ENCODE measurements at regions not wholly inside any gene's neighbourhood (a gene's known extent, or its start where the extent isn't known, plus 50 kb on each side); places are given as distances from the start of the nearest gene placed in this dataset.

- TF ChIP-seq ZC3H10 (CRISPR knock-in tag; IDR thresholded peaks at IDR 0.05), result no peak
Measured at GRCh38 chr10:43946445-43946844, 297.8 kb upstream of the ZNF32 start (continued).

DNA sequence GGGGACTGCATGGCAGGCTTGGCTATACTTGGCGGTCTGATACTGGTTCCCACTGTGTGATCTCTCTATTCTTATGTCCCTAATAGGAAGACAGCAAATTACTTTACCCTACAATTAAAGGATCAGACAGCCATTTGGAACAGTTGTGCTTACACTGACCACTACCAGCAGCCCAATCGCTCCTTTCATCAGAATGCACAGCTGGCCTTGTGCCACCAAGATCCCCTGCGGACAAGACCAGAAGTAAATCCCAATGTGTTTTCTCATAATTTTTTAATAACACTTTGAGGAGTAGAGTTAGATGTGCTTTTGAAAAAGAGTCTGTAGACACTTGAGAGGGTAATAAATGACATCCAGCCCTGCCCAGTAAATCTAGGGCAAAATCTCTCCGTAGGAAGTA lies 297.2 kb upstream of the ZNF32 start:
- ATAC-seq, result no peak
- no peak for TF ChIP-seq ISL1 (CRISPR knock-in tag; IDR thresholded peaks at IDR 0.05)

DNA sequence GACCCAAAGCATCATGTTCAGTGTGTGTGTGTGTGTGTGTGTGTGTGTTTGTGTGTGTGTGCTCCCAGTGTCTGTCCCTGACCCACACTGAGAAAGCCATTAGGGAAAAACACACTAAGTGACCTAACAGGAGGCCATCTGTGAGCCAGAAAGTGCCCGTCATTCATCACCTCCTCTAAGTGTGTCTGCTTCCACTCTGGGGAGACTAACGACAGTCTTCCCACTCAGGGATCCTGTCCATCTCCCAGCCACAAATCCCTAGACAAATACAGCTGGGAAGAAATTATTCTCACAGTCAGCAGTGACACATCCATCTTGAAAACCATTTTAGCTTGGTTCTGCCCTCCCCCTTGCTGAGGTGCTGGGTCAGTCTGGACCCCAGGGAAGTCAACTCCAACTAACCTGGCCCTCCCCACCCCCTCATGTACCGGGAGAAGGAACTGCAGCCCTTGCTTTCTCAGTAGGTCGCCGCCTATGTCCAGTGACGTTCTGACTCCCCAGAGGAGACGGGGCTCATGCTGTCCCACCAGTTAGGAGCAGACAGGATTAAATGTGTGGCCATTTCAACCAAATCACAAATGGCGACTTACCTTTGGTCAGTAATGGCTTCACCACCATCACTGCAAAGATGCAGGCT lies 296.5 kb upstream of the ZNF32 start:
- ATAC-seq, result no peak
- TF ChIP-seq TOX (CRISPR knock-in tag; IDR thresholded peaks at IDR 0.05; ENCODE audit: borderline replicate concordance), result no peak
- TF ChIP-seq GLIS3 (CRISPR knock-in tag; IDR thresholded peaks at IDR 0.05), result no peak
- TF ChIP-seq PPARA (CRISPR knock-in tag; IDR thresholded peaks at IDR 0.05; ENCODE audit: borderline replicate concordance), result no peak
- no peak for TF ChIP-seq OSR1 (CRISPR knock-in tag; IDR thresholded peaks at IDR 0.05)
- TF ChIP-seq PATZ1 (CRISPR knock-in tag; IDR thresholded peaks at IDR 0.05; ENCODE audit: borderline replicate concordance), result no peak
- no peak for TF ChIP-seq CREB5 (CRISPR knock-in tag; IDR thresholded peaks at IDR 0.05; ENCODE audit: low read depth)
- no peak for TF ChIP-seq TCF4 (CRISPR knock-in tag; IDR thresholded peaks at IDR 0.05; ENCODE audit: borderline replicate concordance)
- TF ChIP-seq ZFP3 (CRISPR knock-in tag; IDR thresholded peaks at IDR 0.05), result no peak
- no peak for TF ChIP-seq ZNF70 (CRISPR knock-in tag; IDR thresholded peaks at IDR 0.05)
- no peak for TF ChIP-seq ISL1 (CRISPR knock-in tag; IDR thresholded peaks at IDR 0.05)
- TF ChIP-seq BACH2 (CRISPR knock-in tag; IDR thresholded peaks at IDR 0.05; ENCODE audit: borderline replicate concordance), result no peak
- TF ChIP-seq ZNF8 (CRISPR knock-in tag; IDR thresholded peaks at IDR 0.05), result no peak

DNA sequence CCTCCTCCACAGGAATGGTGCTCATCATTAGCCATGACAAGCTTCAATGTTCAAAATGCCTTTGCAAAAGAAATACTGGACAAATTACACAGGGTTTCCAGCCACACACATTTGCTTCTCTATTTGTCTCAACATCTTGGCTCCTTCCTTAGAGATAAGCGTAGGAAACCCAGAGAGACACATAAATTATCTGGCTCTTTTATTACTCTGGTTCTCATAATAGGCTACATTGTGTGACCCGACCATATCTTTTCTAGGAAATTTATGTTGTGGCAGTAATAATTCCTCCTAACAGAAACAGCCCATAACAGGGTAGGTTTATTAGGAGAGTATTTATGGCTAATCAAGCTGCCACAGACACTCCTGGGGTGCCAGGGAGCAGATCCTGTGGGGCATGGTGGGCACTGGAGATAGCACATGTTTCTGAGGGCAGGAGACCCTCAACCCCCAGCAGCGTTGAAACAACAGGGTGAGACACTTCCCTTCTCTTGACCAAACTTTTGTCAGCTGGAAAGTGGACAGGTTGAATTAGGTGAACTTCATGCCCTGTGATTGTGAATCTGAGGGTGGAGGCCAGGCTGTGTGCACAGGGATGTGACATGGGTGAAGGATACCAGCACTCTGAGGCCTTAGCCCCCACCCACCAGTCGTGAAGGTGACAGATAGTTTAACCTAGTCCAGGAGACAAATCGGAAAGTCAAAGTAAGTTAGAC lies 295.9 kb upstream of the ZNF32 start:
- TF ChIP-seq ISL1 (CRISPR knock-in tag; IDR thresholded peaks at IDR 0.05), result no peak
- TF ChIP-seq PPARA (CRISPR knock-in tag; IDR thresholded peaks at IDR 0.05; ENCODE audit: borderline replicate concordance), result no peak
- TF ChIP-seq GLIS3 (CRISPR knock-in tag; IDR thresholded peaks at IDR 0.05), result no peak
- no peak for TF ChIP-seq ZNF8 (CRISPR knock-in tag; IDR thresholded peaks at IDR 0.05)
- no peak for TF ChIP-seq ZC3H10 (CRISPR knock-in tag; IDR thresholded peaks at IDR 0.05)
- no peak for TF ChIP-seq ZNF565 (CRISPR knock-in tag; conservative IDR thresholded peaks at IDR 0.05; ENCODE audit: low read depth)
- TF ChIP-seq, protein P1, sequence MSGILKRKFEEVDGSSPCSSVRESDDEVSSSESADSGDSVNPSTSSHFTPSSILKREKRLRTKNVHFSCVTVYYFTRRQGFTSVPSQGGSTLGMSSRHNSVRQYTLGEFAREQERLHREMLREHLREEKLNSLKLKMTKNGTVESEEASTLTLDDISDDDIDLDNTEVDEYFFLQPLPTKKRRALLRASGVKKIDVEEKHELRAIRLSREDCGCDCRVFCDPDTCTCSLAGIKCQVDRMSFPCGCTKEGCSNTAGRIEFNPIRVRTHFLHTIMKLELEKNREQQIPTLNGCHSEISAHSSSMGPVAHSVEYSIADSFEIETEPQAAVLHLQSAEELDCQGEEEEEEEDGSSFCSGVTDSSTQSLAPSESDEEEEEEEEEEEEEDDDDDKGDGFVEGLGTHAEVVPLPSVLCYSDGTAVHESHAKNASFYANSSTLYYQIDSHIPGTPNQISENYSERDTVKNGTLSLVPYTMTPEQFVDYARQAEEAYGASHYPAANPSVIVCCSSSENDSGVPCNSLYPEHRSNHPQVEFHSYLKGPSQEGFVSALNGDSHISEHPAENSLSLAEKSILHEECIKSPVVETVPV (CRISPR knock-in tag; IDR thresholded peaks at IDR 0.05), result no peak
- TF ChIP-seq CREB5 (CRISPR knock-in tag; IDR thresholded peaks at IDR 0.05; ENCODE audit: low read depth), result no peak
- no peak for TF ChIP-seq OSR1 (CRISPR knock-in tag; IDR thresholded peaks at IDR 0.05)
- no peak for TF ChIP-seq ARNTL (CRISPR knock-in tag; IDR thresholded peaks at IDR 0.05; ENCODE audit: borderline replicate concordance, low read depth)
- no peak for TF ChIP-seq ZNF70 (CRISPR knock-in tag; IDR thresholded peaks at IDR 0.05)
- no peak for TF ChIP-seq TCF4 (CRISPR knock-in tag; IDR thresholded peaks at IDR 0.05; ENCODE audit: borderline replicate concordance)
- TF ChIP-seq ZFP30 (CRISPR knock-in tag; IDR thresholded peaks at IDR 0.05), result no peak
- TF ChIP-seq SNAI2 (CRISPR knock-in tag; IDR thresholded peaks at IDR 0.05), result no peak
- ATAC-seq, result no peak

DNA sequence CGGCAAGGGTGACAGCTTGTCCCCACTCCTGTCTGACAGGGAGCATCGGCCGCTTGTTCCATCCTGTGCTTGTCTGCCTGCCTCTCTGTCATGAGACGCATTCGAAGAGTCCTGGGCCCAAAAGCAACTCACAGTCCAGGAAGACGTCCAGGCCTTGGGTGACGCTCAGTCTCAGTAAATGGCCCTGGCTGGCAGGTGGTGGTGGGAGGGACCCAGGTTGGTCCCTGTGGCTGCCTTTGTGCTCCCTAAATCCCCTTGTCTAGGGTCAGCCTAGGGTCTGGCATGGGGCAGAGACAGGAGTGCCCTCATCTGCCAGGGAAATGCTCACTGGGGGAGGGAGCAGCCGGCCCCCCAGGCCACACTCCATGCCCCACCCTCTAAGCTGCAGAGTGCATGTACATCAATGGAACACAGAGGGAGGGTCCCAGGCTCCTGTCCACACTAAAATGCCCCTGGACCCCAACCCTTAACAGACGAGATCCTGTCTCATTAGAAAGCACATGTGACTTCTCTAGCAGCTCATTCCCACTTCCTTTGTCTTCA lies 295.2 kb upstream of the ZNF32 start:
- no peak for ATAC-seq
- TF ChIP-seq TSHZ2 (CRISPR knock-in tag; IDR thresholded peaks at IDR 0.05) (no peak), ZFP30 (CRISPR knock-in tag; IDR thresholded peaks at IDR 0.05) (no peak), RARB (CRISPR knock-in tag; IDR thresholded peaks at IDR 0.05) (no peak), TOX (CRISPR knock-in tag; IDR thresholded peaks at IDR 0.05; ENCODE audit: borderline replicate concordance) (no peak), TCF4 (CRISPR knock-in tag; IDR thresholded peaks at IDR 0.05; ENCODE audit: borderline replicate concordance) (no peak), BACH2 (CRISPR knock-in tag; IDR thresholded peaks at IDR 0.05; ENCODE audit: borderline replicate concordance) (no peak), ARNTL (CRISPR knock-in tag; IDR thresholded peaks at IDR 0.05; ENCODE audit: borderline replicate concordance, low read depth) (no peak), ZC3H10 (CRISPR knock-in tag; IDR thresholded peaks at IDR 0.05) (no peak), ESRRG (CRISPR knock-in tag; IDR thresholded peaks at IDR 0.05) (no peak), CSDC2 (CRISPR knock-in tag; IDR thresholded peaks at IDR 0.05) (no peak), PPARA (CRISPR knock-in tag; IDR thresholded peaks at IDR 0.05; ENCODE audit: borderline replicate concordance) (no peak), CREB5 (CRISPR knock-in tag; IDR thresholded peaks at IDR 0.05; ENCODE audit: low read depth) (no peak), ZNF565 (CRISPR knock-in tag; conservative IDR thresholded peaks at IDR 0.05; ENCODE audit: low read depth) (no peak)

Measured in SK-N-SH treated with all-trans-retinoic acid at 6 μM for 48 hours (cell line).